DND-41 (cell line): ENCODE measurements at regions not wholly inside any gene's neighbourhood (a gene's known extent, or its start where the extent isn't known, plus 50 kb on each side); places are given as distances from the start of the nearest gene placed in this dataset.

Source experiments
- ATAC-seq: fragments of 200-7000 bp; cut with Tn5 transposase; 3 replicates; pipeline ENCODE4 v1.9.1; 2021; ENCODE audit warnings: low read depth; ENCODE audit not compliant: insufficient read depth
- DNase-seq: peaks from one replicate; pipeline ENCODE4 v3.0.0-alpha.2; 2020
- H2AFZ ChIP-seq: 2 replicates; pipeline ENCODE4 v1.6.0; 2012; ENCODE audit warnings: low read depth, low read length
- H3K27ac ChIP-seq: 2 replicates; pipeline ENCODE4 v1.5.1; 2012; ENCODE audit warnings: low read length, inconsistent platforms
- H3K27me3 ChIP-seq: fragments of 200-600 bp; sonication (generic); 2 replicates; pipeline ENCODE4 v1.6.0; 2012; ENCODE audit warnings: low read length, mild to moderate bottlenecking, inconsistent platforms; ENCODE audit not compliant: insufficient read depth, poor library complexity
- H3K36me3 ChIP-seq: 2 replicates; pipeline ENCODE4 v1.5.1; 2012; ENCODE audit warnings: low read length, inconsistent platforms; ENCODE audit not compliant: insufficient read depth
- H3K4me1 ChIP-seq: 2 replicates; pipeline ENCODE4 v1.5.1; 2012; ENCODE audit warnings: mild to moderate bottlenecking, low read length; ENCODE audit not compliant: insufficient read depth
- H3K4me2 ChIP-seq: 2 replicates; pipeline ENCODE4 v1.6.0; 2012; ENCODE audit warnings: mild to moderate bottlenecking, moderate library complexity, low read length, inconsistent platforms; ENCODE audit not compliant: insufficient read depth
- H3K4me3 ChIP-seq, 2 experiments: fragments of 200-600 bp in 1 of 2; shearing (Covaris generic) in 1 of 2; 2 replicates each; pipeline ENCODE4 v1.5.1; 2012 to 2016; ENCODE audit warnings: inconsistent platforms in 2 of 2, low read length in 2 of 2, mild to moderate bottlenecking in 2 of 2, low read depth in 1 of 2, moderate library complexity in 1 of 2
- H3K79me2 ChIP-seq: 2 replicates; pipeline ENCODE4 v1.6.0; 2012; ENCODE audit warnings: low read length, inconsistent platforms; ENCODE audit not compliant: insufficient read depth
- H3K9ac ChIP-seq: 2 replicates; pipeline ENCODE4 v1.6.0; 2012; ENCODE audit warnings: low read depth, mild to moderate bottlenecking, inconsistent platforms, low read length, moderate library complexity
- H3K9me3 ChIP-seq: 2 replicates; pipeline ENCODE4 v1.5.1; 2012; ENCODE audit warnings: low read length, moderate library complexity, mild to moderate bottlenecking, inconsistent platforms; ENCODE audit not compliant: insufficient read depth, severe bottlenecking
- H4K20me1 ChIP-seq: 2 replicates; pipeline ENCODE4 v1.6.0; 2012; ENCODE audit warnings: low read length; ENCODE audit not compliant: insufficient read depth
- CTCF ChIP-seq: IDR thresholded peaks from 2 replicates; pipeline ENCODE4 v1.5.1; 2012; ENCODE audit warnings: borderline replicate concordance, low read length, moderate library complexity, mild to moderate bottlenecking; ENCODE audit not compliant: poor library complexity, severe bottlenecking; ENCODE audit errors: extremely low read depth
- EZH2 ChIP-seq: IDR thresholded peaks from 3 replicates; pipeline ENCODE4 v1.6.1; 2012; ENCODE audit warnings: borderline replicate concordance, low read depth, mild to moderate bottlenecking, moderate library complexity, low read length, inconsistent platforms; ENCODE audit not compliant: severe bottlenecking

- TF ChIP-seq EZH2 (no peak), CTCF (no peak)
- H3K4me2 ChIP-seq, result no peak overlapping the region
Observed at GRCh38 chr12:124111006-124111405, 138.0 kb downstream of the ZNF664 start.

GRCh38 chr12:124114316-124114715, 141.3 kb downstream of the ZNF664 start:
- Histone ChIP-seq H3K9me3 (no peaks in the 10 kb centered on the region), H3K79me2 (no peaks in the 10 kb centered on the region), H2AFZ (no peak overlapping the region), H3K4me3 (no peak overlapping the region), H3K9ac (no peak overlapping the region), H3K27me3 (no peaks in the 10 kb centered on the region), H3K27ac (no peak overlapping the region), H4K20me1 (no peaks in the 10 kb centered on the region), H3K4me1 (peaks cover 5% of the 10 kb centered on the region), H3K36me3 (no peaks in the 10 kb centered on the region), H3K4me2 (no peak overlapping the region)
- TF ChIP-seq CTCF, result no peak
- TF ChIP-seq EZH2, result no peak
- DNase-seq (no peak), ATAC-seq (no peak)

More at GRCh38 chr12:124111006-124111405, 138.0 kb downstream of the ZNF664 start:
- Histone ChIP-seq H3K79me2 (no peaks in the 10 kb centered on the region), H3K9ac (no peak overlapping the region), H3K9me3 (no peaks in the 10 kb centered on the region), H3K27ac (no peak overlapping the region), H3K36me3 (no peaks in the 10 kb centered on the region), H2AFZ (no peak overlapping the region), H4K20me1 (no peaks in the 10 kb centered on the region), H3K4me1 (no peaks in the 10 kb centered on the region), H3K4me3 (no peak overlapping the region), H3K27me3 (no peaks in the 10 kb centered on the region)
- no peak for ATAC-seq
- DNase-seq, result no peak

GRCh38 chr12:124115496-124115895, 142.5 kb downstream of the ZNF664 start:
- no peak for DNase-seq
- H3K4me2 ChIP-seq, result no peak overlapping the region
- H4K20me1 ChIP-seq, result no peaks in the 10 kb centered on the region
- H3K27ac ChIP-seq, result no peak overlapping the region
- no peak overlapping the region for H2AFZ ChIP-seq
- no peak overlapping the region for H3K4me3 ChIP-seq
- no peaks in the 10 kb centered on the region for H3K36me3 ChIP-seq
- no peaks in the 10 kb centered on the region for H3K27me3 ChIP-seq
- no peak overlapping the region for H3K9ac ChIP-seq
- H3K9me3 ChIP-seq, result no peaks in the 10 kb centered on the region
- ATAC-seq, result no peak
- TF ChIP-seq CTCF (no peak), EZH2 (no peak)
- peaks cover 8% of the 10 kb centered on the region for H3K4me1 ChIP-seq
- H3K79me2 ChIP-seq, result no peaks in the 10 kb centered on the region

GRCh38 chr12:124115976-124116690, 143.1 kb downstream of the ZNF664 start:
- TF ChIP-seq CTCF, result no peak
- TF ChIP-seq EZH2, result no peak
- Histone ChIP-seq H3K27me3 (no peaks in the 10 kb centered on the region), H3K4me2 (no peak overlapping the region), H2AFZ (no peak overlapping the region), H3K79me2 (no peaks in the 10 kb centered on the region), H3K9me3 (no peaks in the 10 kb centered on the region), H3K27ac (no peak overlapping the region), H3K36me3 (no peaks in the 10 kb centered on the region), H3K4me1 (peaks cover 8% of the 10 kb centered on the region), H3K9ac (no peak overlapping the region), H4K20me1 (no peaks in the 10 kb centered on the region), H3K4me3 (no peak overlapping the region)
- DNase-seq (no peak), ATAC-seq (no peak)
